ENCODE measurements at regions not wholly inside any gene's neighbourhood (a gene's known extent, or its start where the extent isn't known, plus 50 kb on each side); places are given as distances from the start of the nearest gene placed in this dataset.

DNA sequence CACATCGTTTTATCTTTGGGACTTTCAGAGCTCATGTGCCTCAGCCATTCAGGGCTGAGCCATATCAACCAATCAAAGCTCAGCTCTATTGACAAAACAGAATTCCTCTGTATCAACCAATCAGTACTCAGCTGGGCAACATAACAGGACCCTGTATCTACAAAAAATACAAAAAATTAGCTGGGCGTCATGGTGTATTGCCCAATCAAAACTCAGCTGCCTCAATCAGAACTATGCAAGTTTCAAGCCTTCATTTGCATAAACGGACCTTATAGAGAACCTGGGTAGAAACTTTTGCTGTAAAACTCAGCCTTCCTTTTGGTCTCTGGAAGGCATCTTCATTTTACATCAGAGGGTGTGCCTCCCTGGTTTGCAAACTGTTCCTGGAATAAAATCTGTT lies 77.1 kb downstream of the ZNF467 start:
- TF ChIP-seq EZH2phosphoT487 (IDR thresholded peaks at IDR 0.05; ENCODE audit: insufficient read depth, low read depth) (no peak), EZH2 (IDR thresholded peaks at IDR 0.05; ENCODE audit: insufficient read depth, poor library complexity, severe bottlenecking) (no peak)

Data from GM23248 (cell line).